ENCODE measurements at regions not wholly inside any gene's neighbourhood (a gene's known extent, or its start where the extent isn't known, plus 50 kb on each side); places are given as distances from the start of the nearest gene placed in this dataset.

DNA sequence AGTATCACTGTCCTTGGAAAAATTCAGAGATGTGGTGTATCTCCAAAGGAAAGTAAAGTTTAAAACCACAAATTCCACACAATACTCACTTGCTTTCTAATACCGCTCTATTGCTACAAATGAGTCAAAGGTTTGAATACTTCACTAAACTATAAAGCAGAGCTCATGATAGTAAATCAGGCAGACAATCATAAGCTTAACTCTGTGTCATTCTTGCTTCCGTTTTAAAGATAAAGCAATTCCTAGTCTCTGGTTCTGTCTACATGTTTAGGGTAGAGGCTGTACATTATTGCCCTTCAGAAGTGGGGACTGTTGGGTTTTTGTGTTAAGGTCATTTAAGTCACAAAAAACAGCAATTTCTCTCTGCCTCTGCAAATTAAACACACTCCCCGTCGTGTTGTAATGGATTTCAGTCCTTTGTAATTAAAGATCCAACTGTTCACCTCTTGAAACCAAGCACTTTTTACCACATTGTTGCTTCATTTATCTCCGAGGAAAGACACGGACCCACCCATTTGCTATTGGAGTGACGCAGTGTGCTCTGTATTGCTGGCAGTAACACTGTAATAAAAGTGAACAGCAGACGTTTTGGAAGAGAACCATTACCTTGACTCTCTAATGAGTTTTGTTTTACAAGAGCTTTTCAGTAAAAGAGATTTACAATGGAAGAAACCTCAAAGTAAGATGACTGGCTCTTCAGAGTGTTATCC, 83.1 kb upstream of the CNTNAP4 start:
- DNase-seq = peak; percentile 67

DNA sequence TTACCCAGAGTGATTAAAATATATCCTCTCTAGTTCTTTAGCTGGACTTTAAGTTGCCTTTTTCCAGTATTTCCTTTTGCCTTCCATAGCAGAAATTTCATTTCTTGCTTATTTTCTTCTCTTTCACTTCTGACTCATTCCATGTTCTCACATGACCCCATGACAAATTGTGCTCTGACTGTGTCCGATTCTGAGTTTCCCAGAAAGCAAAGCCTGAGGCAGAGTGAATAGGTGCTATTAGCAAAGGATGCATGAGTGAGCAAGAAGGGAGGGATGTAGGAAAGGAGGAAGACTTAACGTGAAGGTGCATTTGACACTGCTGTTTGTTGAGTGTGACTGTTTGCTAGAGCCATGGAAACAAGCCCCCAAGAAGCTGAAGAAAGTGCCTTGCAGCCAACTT, 82.6 kb upstream of the CNTNAP4 start:
- DNase-seq = peak; percentile 32

DNA sequence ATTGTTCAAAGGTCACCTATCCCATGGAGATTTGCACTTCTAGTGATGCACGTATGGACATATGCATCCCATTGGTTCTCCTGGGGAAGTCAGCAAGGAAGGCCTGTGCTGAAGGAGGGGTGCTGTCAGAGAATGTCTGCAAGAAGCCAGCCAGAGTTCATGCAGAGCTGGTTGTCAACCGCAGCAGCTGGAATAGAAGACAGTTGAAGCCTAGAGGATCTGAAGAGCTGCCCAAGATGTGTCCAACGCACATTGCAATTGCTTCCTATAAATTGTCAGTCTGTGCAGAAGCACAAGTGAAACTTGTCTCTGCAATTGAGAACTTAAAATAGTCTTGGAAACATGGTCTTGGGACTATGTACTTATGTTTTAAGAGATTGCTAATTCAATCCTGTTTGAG, 82.1 kb upstream of the CNTNAP4 start:
- DNase-seq = no peak

DNA sequence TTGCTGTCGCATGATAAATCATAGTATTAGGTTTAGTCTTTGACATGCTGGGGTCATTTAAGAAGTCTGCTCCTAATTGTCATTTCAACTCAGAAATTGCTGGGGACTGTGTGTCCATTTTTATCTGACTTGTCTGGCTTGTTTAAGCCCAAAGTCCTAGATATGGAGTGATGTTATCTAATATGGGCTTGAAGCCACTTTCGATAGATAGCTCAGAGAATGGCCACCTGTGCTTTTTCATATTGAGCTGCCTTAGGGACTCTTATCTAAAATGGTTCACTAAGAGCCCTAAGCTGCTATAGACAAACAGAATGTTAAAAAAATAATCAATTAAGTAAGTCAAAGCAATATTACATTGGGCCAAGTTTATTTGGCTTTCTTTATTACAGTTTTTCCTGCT, 81.6 kb upstream of the CNTNAP4 start:
- no peak for DNase-seq

DNA sequence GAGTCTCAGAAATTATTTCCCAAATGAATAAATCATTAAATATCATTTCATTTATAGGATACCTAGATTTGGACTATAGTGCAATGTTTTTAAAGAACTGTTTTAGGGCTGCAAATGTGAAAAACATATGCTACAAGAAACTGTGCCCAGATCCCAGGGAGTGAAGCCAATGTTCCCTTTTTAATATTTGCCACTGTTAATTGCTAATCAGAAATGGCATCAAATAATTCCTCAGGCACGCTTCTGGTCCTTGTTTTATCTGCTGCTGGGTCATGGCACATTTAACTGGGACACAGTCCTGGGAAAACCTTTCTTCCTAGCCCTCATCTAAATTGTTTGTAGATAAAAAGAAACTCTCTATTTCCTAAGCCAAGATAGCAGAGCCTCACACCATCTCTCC, 79.3 kb upstream of the CNTNAP4 start:
- no peak for DNase-seq

DNA sequence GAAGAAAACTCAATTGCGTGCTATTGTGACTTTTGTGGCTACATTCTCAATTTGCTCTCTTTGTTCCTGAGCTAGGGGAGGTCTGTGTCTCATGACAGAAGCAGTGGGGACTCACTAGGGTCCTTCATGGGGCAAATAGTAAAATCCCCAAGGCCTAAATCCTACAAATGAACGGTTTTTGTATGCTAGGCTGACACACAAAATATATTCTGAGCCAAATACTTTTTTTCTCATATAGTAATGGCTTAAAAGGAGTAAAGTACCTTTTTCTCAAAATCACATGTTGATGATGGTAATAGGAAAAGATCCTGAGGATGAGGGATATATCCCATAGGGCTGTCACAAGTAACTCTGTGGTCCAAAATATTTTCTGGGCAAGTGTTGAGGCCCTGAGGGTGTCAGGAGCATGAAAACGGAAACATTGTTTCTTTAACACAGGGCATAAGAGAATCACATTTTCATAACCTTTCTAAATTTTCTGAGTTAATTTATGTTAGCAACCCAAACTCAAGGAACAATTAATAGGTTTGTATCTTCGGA, 77.5 kb upstream of the CNTNAP4 start:
- no peak for DNase-seq

DNA sequence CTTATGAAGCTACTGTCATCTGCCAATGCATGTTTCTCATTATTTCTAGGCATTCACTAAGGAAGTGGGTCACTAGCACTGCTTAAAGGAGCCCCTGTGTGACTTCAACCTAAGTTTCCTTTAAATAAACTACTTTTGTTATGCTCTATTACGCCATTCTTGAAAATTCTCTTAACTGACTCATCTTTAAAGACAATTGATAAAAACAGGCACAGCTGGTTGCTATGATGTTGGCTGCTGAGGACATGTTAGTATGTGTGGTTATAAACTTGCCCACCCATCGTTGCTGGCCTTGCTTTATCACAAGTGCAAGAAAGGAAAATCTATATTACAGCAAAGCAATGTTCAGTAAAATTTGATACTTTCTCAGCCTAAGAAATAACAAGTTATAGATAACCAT, 75.8 kb upstream of the CNTNAP4 start:
- DNase-seq = no peak

DNA sequence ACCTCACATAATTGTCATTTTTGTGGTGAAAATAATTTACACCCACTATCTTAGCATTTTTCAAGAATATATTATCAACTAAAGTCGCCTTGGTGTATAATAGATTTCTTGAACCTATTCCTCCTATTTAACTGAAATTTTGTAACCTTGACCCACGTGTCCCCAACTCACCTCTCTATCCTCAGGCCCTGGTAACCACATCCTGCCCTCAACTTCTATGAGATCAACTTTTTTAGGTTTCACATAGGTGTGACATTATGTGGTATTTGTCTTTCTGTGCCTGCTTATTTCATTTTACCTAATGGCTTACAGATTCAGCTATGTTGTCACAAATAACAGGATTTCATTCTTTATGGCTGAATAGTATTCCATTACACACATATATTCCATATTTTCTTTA, 73.0 kb upstream of the CNTNAP4 start:
- no peak for DNase-seq

DNA sequence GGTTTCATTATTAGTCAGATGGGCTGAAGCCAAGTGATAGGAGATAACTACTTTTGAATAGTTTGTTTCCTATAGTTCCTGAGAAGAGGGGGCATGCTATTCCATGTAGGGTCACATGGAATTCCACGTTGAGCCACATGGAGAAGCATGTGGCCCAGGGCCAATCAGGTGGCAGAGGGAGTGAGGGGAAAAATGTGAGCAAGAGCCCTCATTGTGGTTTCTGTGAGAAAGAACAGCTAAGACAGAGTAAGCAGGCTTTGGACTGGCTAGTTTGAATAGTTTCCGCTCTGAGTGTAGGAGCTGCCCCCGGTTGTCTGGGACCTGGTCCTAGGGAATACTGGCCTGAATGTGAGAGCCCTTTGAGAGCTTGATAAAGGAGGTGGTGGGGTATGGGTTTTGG, 69.9 kb upstream of the CNTNAP4 start:
- DNase-seq = no peak

DNA sequence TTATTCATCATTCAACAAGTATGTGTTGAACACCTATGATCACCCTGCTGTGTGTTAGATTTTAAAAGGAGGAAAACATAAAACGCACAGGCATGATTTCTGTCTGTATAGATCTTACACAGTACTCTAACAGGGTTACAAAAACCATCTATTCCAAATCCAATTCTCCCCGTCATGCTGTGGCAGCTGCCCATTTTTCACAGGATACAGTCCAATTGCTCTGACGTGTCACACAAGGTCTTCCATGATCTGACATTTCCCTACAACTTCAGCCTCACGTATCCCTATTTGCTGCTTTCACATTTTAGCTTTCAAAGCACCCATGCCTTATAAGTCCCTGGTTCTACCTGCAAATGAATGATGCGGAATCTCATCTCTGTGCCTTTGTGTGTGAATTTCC, 67.0 kb upstream of the CNTNAP4 start:
- no peak for DNase-seq

DNA sequence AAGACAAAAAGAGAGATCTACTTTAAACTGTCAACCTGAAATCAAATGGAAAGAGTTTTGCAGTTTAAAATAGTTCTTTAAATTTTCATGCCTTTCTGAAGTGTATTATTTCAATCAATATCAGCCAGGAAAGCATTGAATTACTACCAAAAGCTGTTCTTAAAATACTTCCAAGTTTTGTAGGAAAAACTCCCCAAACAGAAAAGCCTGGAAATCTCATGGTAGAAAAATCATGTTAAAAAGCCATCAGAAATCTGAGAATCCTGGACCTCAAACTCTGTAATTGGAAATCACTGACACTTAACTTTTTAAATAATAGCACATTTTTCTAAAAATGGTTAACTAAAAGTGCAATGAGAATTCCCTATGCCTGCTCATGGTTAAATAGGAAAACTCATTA, 63.3 kb upstream of the CNTNAP4 start:
- DNase-seq = no peak

DNA sequence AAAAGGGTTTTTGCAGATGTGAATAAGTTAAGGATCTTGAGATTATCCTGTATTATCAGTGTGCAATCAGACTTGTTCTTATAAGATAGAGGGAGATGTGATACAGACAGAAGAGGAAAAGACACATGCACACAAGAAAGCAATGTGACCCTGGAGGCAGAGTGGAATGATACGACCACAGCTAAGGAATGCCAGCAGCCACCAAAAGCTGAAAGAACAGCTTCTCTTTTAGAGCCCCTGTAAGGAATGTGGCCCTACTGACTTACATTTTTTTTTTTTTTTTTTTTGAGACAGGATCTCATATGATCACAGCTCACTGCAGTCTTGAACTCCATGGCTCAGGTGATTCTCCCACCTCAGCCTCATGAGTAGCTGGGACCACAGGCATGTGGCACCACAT, 62.3 kb upstream of the CNTNAP4 start:
- DNase-seq = no peak

DNA sequence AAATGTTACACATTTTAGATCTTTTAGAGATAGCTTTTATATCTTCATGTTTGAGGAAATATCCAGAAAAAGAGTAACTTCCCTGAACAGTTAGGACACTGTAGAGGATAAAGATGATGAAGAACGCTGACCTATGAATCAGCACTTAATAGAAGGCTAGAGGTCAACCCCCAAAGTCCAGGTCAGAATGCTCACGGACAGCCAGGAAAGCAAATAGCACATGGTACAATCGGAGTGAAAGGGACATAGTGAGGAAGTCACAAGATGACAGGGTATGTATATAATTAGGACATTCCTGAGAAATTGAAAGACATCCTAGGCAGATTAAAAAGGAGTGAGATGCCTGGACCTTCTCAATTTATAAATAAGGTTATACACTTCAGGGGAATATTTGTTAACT, 55.1 kb upstream of the CNTNAP4 start:
- DNase-seq = no peak

DNA sequence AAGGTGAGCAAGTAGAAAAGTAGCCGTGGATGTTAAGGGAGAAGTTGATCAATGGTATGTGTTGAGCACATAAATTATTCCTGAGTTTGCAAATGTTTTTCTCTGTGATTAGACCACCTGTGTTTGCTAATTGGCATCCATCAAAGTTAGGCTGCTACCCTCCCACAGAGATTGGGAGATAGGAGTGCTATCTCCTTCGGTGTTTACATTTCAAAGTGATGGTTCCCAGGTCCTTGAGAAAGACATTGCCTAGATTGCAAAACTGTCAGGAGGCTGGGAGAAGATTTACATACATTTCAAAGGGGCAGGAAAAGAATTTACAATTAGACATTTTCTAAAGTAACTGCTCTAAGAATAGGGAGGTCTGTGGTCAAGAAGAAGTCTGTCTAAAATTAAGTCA, 54.3 kb upstream of the CNTNAP4 start:
- DNase-seq = no peak

DNA sequence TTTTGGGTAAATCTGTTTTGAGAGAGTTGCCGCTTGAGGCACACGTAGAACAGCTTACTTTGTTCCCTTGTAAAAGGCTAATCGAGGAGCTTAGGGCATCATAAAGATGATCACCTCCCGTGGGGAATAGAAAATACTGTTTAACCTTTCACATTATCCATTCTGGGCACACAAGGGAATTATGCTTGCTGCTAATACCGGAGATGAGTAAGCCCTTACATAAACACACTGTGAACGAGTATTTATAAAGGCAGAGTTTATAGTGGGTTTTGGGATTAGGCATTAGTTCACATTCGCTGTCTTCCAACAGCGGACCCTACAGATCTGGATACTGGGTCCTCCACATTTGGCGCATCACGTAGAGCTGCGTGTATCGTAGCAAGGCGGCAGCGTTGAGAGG, 51.2 kb upstream of the CNTNAP4 start:
- no peak for DNase-seq

DNA sequence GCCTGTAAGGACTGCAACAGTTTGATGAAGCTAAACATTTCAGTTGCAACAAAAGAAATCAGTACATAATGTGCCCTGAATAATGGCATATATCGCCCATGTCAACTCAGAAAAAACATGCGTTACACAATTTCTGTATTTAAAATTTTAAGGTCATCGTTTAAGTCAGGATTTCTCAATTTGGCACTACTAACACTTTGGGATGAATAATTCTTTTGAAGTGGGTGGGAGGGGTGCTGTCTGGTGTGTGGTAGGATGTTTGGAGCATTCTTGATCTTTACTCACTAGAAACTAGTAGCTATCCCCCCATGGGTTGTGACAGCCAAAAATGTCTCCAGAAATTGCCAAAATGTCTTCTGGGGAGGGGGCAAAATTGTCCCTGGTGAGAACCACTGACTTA, 50.7 kb upstream of the CNTNAP4 start:
- DNase-seq = no peak
